ENCODE measurements at regions not wholly inside any gene's neighbourhood (a gene's known extent, or its start where the extent isn't known, plus 50 kb on each side); places are given as distances from the start of the nearest gene placed in this dataset.

- TF ChIP-seq ZNF766 (CRISPR knock-in tag; IDR thresholded peaks at IDR 0.05; ENCODE audit: borderline replicate concordance) (no peak), SETDB1 (CRISPR knock-in tag; IDR thresholded peaks at IDR 0.05; ENCODE audit: borderline replicate concordance) (no peak)
These were observed 82.2 kb upstream of the TOP1 start for GRCh38 chr20:40946451-40946850.
